ENCODE measurements at regions not wholly inside any gene's neighbourhood (a gene's known extent, or its start where the extent isn't known, plus 50 kb on each side); places are given as distances from the start of the nearest gene placed in this dataset.

- FAIRE-seq (no peak), DNase-seq (ENCODE audit: insufficient read length, low spot score) (no peak)
- TF ChIP-seq TAF1 (IDR thresholded peaks at IDR 0.05; ENCODE audit: low read depth, low read length) (no peak), POLR2A (IDR thresholded peaks at IDR 0.05; ENCODE audit: low read depth, low read length) (no peak), PAX5 (IDR thresholded peaks at IDR 0.05; ENCODE audit: insufficient read depth, low read length, severe bottlenecking) (no peak), POU2F2 (IDR thresholded peaks at IDR 0.05; ENCODE audit: low read depth, low read length) (no peak), SPI1 (IDR thresholded peaks at IDR 0.05; ENCODE audit: low read depth, low read length) (no peak), POLR2AphosphoS5 (IDR thresholded peaks at IDR 0.05; ENCODE audit: low read depth, low read length) (no peak)
Observed at GRCh38 chr6:4668271-4669179, 107.7 kb upstream of the CDYL start.

GRCh38 chr6:4667591-4667990 is 108.6 kb upstream of the CDYL start:
- TF ChIP-seq POLR2A (IDR thresholded peaks at IDR 0.05; ENCODE audit: low read depth, low read length) (no peak), TAF1 (IDR thresholded peaks at IDR 0.05; ENCODE audit: low read depth, low read length) (no peak), POLR2AphosphoS5 (IDR thresholded peaks at IDR 0.05; ENCODE audit: low read depth, low read length) (no peak), PAX5 (IDR thresholded peaks at IDR 0.05; ENCODE audit: insufficient read depth, low read length, severe bottlenecking) (no peak), POU2F2 (IDR thresholded peaks at IDR 0.05; ENCODE audit: low read depth, low read length) (no peak), SPI1 (IDR thresholded peaks at IDR 0.05; ENCODE audit: low read depth, low read length) (no peak)
- no peak for DNase-seq (ENCODE audit: insufficient read length, low spot score)
- FAIRE-seq = no peak

GRCh38 chr6:4666886-4667513 is 109.2 kb upstream of the CDYL start:
- DNase-seq (ENCODE audit: insufficient read length, low spot score) (no peak), FAIRE-seq (no peak)
- TF ChIP-seq POLR2A (IDR thresholded peaks at IDR 0.05; ENCODE audit: low read depth, low read length) (no peak), PAX5 (IDR thresholded peaks at IDR 0.05; ENCODE audit: insufficient read depth, low read length, severe bottlenecking) (no peak), SPI1 (IDR thresholded peaks at IDR 0.05; ENCODE audit: low read depth, low read length) (no peak), TAF1 (IDR thresholded peaks at IDR 0.05; ENCODE audit: low read depth, low read length) (no peak), POLR2AphosphoS5 (IDR thresholded peaks at IDR 0.05; ENCODE audit: low read depth, low read length) (no peak), POU2F2 (IDR thresholded peaks at IDR 0.05; ENCODE audit: low read depth, low read length) (no peak)

GRCh38 chr6:4665489-4666417 is 110.5 kb upstream of the CDYL start:
- DNase-seq (ENCODE audit: insufficient read length, low spot score) = no peak
- FAIRE-seq = no peak

GRCh38 chr6:4664911-4665310 is 111.3 kb upstream of the CDYL start:
- TF ChIP-seq TAF1 (IDR thresholded peaks at IDR 0.05; ENCODE audit: low read depth, low read length) (no peak), POLR2A (IDR thresholded peaks at IDR 0.05; ENCODE audit: low read depth, low read length) (no peak), POLR2AphosphoS5 (IDR thresholded peaks at IDR 0.05; ENCODE audit: low read depth, low read length) (no peak), SPI1 (IDR thresholded peaks at IDR 0.05; ENCODE audit: low read depth, low read length) (no peak), POU2F2 (IDR thresholded peaks at IDR 0.05; ENCODE audit: low read depth, low read length) (no peak), PAX5 (IDR thresholded peaks at IDR 0.05; ENCODE audit: insufficient read depth, low read length, severe bottlenecking) (no peak)
- no peak for FAIRE-seq
- no peak for DNase-seq (ENCODE audit: insufficient read length, low spot score)

More at GRCh38 chr6:4665489-4666417, 110.5 kb upstream of the CDYL start:
- TF ChIP-seq POLR2AphosphoS5 (IDR thresholded peaks at IDR 0.05; ENCODE audit: low read depth, low read length) (no peak), POU2F2 (IDR thresholded peaks at IDR 0.05; ENCODE audit: low read depth, low read length) (no peak), PAX5 (IDR thresholded peaks at IDR 0.05; ENCODE audit: insufficient read depth, low read length, severe bottlenecking) (no peak), POLR2A (IDR thresholded peaks at IDR 0.05; ENCODE audit: low read depth, low read length) (no peak), SPI1 (IDR thresholded peaks at IDR 0.05; ENCODE audit: low read depth, low read length) (no peak), TAF1 (IDR thresholded peaks at IDR 0.05; ENCODE audit: low read depth, low read length) (no peak)

GRCh38 chr6:4664117-4664626 is 112.0 kb upstream of the CDYL start:
- DNase-seq (ENCODE audit: insufficient read length, low spot score) (no peak), FAIRE-seq (no peak)
- no peak for TF ChIP-seq PAX5 (IDR thresholded peaks at IDR 0.05; ENCODE audit: insufficient read depth, low read length, severe bottlenecking)
- no peak for TF ChIP-seq POU2F2 (IDR thresholded peaks at IDR 0.05; ENCODE audit: low read depth, low read length)
- TF ChIP-seq POLR2AphosphoS5 (IDR thresholded peaks at IDR 0.05; ENCODE audit: low read depth, low read length) = no peak
- no peak for TF ChIP-seq POLR2A (IDR thresholded peaks at IDR 0.05; ENCODE audit: low read depth, low read length)
- TF ChIP-seq SPI1 (IDR thresholded peaks at IDR 0.05; ENCODE audit: low read depth, low read length) = no peak
- TF ChIP-seq TAF1 (IDR thresholded peaks at IDR 0.05; ENCODE audit: low read depth, low read length) = no peak

- DNase-seq (ENCODE audit: insufficient read length, low spot score) = no peak
- no peak for FAIRE-seq
- no peak for TF ChIP-seq POU2F2 (IDR thresholded peaks at IDR 0.05; ENCODE audit: low read depth, low read length)
- TF ChIP-seq TAF1 (IDR thresholded peaks at IDR 0.05; ENCODE audit: low read depth, low read length) = no peak
- TF ChIP-seq SPI1 (IDR thresholded peaks at IDR 0.05; ENCODE audit: low read depth, low read length) = no peak
- TF ChIP-seq PAX5 (IDR thresholded peaks at IDR 0.05; ENCODE audit: insufficient read depth, low read length, severe bottlenecking) = no peak
- no peak for TF ChIP-seq POLR2AphosphoS5 (IDR thresholded peaks at IDR 0.05; ENCODE audit: low read depth, low read length)
- no peak for TF ChIP-seq POLR2A (IDR thresholded peaks at IDR 0.05; ENCODE audit: low read depth, low read length)
Observed at GRCh38 chr6:4662886-4663285, 113.3 kb upstream of the CDYL start.

- TF ChIP-seq POLR2A (IDR thresholded peaks at IDR 0.05; ENCODE audit: low read depth, low read length) (no peak), PAX5 (IDR thresholded peaks at IDR 0.05; ENCODE audit: insufficient read depth, low read length, severe bottlenecking) (no peak), POU2F2 (IDR thresholded peaks at IDR 0.05; ENCODE audit: low read depth, low read length) (no peak), SPI1 (IDR thresholded peaks at IDR 0.05; ENCODE audit: low read depth, low read length) (no peak), TAF1 (IDR thresholded peaks at IDR 0.05; ENCODE audit: low read depth, low read length) (no peak), POLR2AphosphoS5 (IDR thresholded peaks at IDR 0.05; ENCODE audit: low read depth, low read length) (no peak)
- no peak for DNase-seq (ENCODE audit: insufficient read length, low spot score)
- no peak for FAIRE-seq
Observed at GRCh38 chr6:4661391-4661790, 114.8 kb upstream of the CDYL start.

Measured in GM12891 (cell line).